ENCODE measurements at regions not wholly inside any gene's neighbourhood (a gene's known extent, or its start where the extent isn't known, plus 50 kb on each side); places are given as distances from the start of the nearest gene placed in this dataset.

DNA sequence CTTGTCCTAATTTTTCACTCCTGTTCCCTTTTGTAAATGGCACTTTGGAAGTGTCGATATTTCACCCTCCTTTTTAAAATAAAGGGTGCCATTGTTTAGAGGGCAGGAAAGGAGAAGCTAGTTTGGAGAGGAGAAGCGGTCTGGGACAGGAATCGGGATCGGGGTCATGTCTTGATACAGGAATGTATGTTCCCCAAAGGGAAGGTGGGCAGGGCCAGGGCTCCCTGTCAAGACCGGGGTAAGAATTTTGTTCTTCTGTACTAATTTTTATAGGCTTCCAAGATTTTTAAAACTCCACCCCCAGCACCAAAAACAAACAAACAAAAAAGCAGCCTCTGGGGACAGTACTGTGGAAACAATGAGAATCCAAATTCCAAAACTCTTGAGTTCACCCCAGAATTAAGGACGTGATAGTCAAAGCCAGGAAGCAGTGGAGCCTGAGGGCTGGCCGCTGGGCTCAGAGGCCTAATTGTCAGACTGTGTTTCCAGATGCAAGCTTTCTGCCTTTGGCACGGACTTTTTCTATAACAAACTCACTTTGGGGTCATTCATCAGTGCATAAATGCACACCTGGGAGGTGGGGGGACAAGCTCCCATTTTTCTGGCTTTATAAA, 250.4 kb upstream of the SIX2 start:
- DNase-seq (ENCODE audit: low read depth in 1 of 2, low spot score in 1 of 2), result no peak
- Histone ChIP-seq H3K27me3 (ENCODE audit: insufficient read depth, poor library complexity, severe bottlenecking) (no peaks in the 10 kb centered on the region), H3K4me3 (replicated peaks; ENCODE audit: insufficient read depth, low read length) (no peak overlapping the region), H3K27ac (replicated peaks) (no peak overlapping the region)
- no peak for TF ChIP-seq GABPA (IDR thresholded peaks at IDR 0.05; ENCODE audit: low read depth)
- TF ChIP-seq, protein P1, sequence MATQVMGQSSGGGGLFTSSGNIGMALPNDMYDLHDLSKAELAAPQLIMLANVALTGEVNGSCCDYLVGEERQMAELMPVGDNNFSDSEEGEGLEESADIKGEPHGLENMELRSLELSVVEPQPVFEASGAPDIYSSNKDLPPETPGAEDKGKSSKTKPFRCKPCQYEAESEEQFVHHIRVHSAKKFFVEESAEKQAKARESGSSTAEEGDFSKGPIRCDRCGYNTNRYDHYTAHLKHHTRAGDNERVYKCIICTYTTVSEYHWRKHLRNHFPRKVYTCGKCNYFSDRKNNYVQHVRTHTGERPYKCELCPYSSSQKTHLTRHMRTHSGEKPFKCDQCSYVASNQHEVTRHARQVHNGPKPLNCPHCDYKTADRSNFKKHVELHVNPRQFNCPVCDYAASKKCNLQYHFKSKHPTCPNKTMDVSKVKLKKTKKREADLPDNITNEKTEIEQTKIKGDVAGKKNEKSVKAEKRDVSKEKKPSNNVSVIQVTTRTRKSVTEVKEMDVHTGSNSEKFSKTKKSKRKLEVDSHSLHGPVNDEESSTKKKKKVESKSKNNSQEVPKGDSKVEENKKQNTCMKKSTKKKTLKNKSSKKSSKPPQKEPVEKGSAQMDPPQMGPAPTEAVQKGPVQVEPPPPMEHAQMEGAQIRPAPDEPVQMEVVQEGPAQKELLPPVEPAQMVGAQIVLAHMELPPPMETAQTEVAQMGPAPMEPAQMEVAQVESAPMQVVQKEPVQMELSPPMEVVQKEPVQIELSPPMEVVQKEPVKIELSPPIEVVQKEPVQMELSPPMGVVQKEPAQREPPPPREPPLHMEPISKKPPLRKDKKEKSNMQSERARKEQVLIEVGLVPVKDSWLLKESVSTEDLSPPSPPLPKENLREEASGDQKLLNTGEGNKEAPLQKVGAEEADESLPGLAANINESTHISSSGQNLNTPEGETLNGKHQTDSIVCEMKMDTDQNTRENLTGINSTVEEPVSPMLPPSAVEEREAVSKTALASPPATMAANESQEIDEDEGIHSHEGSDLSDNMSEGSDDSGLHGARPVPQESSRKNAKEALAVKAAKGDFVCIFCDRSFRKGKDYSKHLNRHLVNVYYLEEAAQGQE (IDR thresholded peaks at IDR 0.05; ENCODE audit: insufficient replicate concordance, low read depth), result no peak
- TF ChIP-seq SPI1 (IDR thresholded peaks at IDR 0.05; ENCODE audit: borderline replicate concordance, low read depth), result no peak
- TF ChIP-seq POLR2AphosphoS5 (IDR thresholded peaks at IDR 0.05; ENCODE audit: low read depth), result no peak
- TF ChIP-seq, protein P2, sequence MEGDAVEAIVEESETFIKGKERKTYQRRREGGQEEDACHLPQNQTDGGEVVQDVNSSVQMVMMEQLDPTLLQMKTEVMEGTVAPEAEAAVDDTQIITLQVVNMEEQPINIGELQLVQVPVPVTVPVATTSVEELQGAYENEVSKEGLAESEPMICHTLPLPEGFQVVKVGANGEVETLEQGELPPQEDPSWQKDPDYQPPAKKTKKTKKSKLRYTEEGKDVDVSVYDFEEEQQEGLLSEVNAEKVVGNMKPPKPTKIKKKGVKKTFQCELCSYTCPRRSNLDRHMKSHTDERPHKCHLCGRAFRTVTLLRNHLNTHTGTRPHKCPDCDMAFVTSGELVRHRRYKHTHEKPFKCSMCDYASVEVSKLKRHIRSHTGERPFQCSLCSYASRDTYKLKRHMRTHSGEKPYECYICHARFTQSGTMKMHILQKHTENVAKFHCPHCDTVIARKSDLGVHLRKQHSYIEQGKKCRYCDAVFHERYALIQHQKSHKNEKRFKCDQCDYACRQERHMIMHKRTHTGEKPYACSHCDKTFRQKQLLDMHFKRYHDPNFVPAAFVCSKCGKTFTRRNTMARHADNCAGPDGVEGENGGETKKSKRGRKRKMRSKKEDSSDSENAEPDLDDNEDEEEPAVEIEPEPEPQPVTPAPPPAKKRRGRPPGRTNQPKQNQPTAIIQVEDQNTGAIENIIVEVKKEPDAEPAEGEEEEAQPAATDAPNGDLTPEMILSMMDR (IDR thresholded peaks at IDR 0.05; ENCODE audit: insufficient read depth, low read length), result no peak

DNA sequence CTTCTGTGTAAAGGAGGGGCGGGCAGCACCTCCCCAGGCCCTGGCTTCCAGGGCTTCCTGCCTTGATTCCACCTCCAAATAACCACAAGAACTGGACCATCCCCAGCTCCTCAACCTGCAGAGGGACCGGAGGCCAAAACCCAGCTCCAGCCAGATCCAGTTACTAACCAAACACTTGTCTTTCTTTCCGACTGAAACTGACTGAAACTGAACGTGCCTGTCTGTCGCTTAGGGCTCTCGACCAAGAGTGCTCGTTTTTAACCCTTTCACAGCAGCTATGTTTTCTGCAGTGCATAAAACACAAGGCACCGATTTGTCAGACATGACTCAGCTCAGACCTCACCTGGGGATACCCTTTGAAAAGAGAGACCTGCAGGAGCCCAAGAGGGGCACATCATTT, 249.9 kb upstream of the SIX2 start:
- Histone ChIP-seq H3K27ac (replicated peaks) (no peak overlapping the region), H3K27me3 (ENCODE audit: insufficient read depth, poor library complexity, severe bottlenecking) (no peaks in the 10 kb centered on the region), H3K4me3 (replicated peaks; ENCODE audit: insufficient read depth, low read length) (no peak overlapping the region)
- no peak for TF ChIP-seq POLR2AphosphoS5 (IDR thresholded peaks at IDR 0.05; ENCODE audit: low read depth)
- TF ChIP-seq SPI1 (IDR thresholded peaks at IDR 0.05; ENCODE audit: borderline replicate concordance, low read depth), result no peak
- TF ChIP-seq, protein P2 (IDR thresholded peaks at IDR 0.05; ENCODE audit: insufficient read depth, low read length), result no peak
- TF ChIP-seq, protein P1 (IDR thresholded peaks at IDR 0.05; ENCODE audit: insufficient replicate concordance, low read depth), result no peak
- TF ChIP-seq GABPA (IDR thresholded peaks at IDR 0.05; ENCODE audit: low read depth), result no peak
- no peak for DNase-seq (ENCODE audit: low read depth in 1 of 2, low spot score in 1 of 2)

DNA sequence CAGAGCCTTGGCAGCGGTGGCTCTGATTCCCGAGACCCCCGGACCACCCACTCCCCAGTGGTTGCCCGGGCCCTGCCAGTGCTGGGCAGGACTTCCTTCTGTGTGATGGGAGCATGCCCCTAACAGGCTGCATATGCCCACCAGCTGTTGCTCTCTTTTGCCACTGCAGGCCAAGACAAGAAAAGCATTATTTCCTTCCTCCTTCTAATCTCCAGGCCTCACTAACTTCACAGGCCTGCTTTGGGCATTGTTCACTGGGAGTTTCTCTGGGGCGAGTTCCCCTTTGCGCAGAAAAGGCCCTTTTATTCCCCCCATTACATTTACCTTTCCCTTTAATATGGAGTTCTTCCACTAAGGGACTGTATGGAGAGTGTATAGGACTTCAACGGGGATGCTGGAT, 249.1 kb upstream of the SIX2 start:
- DNase-seq (ENCODE audit: low read depth in 1 of 2, low spot score in 1 of 2), result no peak
- H3K27me3 ChIP-seq (ENCODE audit: insufficient read depth, poor library complexity, severe bottlenecking), result no peaks in the 10 kb centered on the region
- TF ChIP-seq GABPA (IDR thresholded peaks at IDR 0.05; ENCODE audit: low read depth) (no peak), POLR2AphosphoS5 (IDR thresholded peaks at IDR 0.05; ENCODE audit: low read depth) (no peak), SPI1 (IDR thresholded peaks at IDR 0.05; ENCODE audit: borderline replicate concordance, low read depth) (no peak)
- TF ChIP-seq, protein P2 (IDR thresholded peaks at IDR 0.05; ENCODE audit: insufficient read depth, low read length), result no peak
- TF ChIP-seq, protein P1 (IDR thresholded peaks at IDR 0.05; ENCODE audit: insufficient replicate concordance, low read depth), result no peak
- no peak overlapping the region for H3K27ac ChIP-seq (replicated peaks)
- H3K4me3 ChIP-seq (replicated peaks; ENCODE audit: insufficient read depth, low read length), result no peak overlapping the region
